GM19438 (cell line): ENCODE measurements at regions not wholly inside any gene's neighbourhood (a gene's known extent, or its start where the extent isn't known, plus 50 kb on each side); places are given as distances from the start of the nearest gene placed in this dataset.

Experiments
- ATAC-seq: cut with Tn5 transposase; IDR thresholded peaks from one replicate; pipeline ENCODE4 v1.9.1; 2021; ENCODE audit warnings: low read depth; ENCODE audit not compliant: unreplicated experiment

- no peak for ATAC-seq
These were observed 76.3 kb downstream of the MRPL14 start for GRCh38 chr6:44050872-44051505.

- ATAC-seq: no peak
These were observed 77.0 kb downstream of the MRPL14 start for GRCh38 chr6:44049989-44050871.

GRCh38 chr6:44049163-44049988 is 77.9 kb downstream of the MRPL14 start:
- ATAC-seq: peak; percentile 69

GRCh38 chr6:44048277-44048676 is 79.0 kb downstream of the MRPL14 start:
- ATAC-seq: no peak

- ATAC-seq: no peak
These were observed 79.5 kb downstream of the MRPL14 start for GRCh38 chr6:44047801-44048200.

GRCh38 chr6:44047179-44047546 is 80.1 kb downstream of the MRPL14 start:
- no peak for ATAC-seq

- no peak for ATAC-seq
These were observed 80.6 kb downstream of the MRPL14 start for GRCh38 chr6:44046516-44047178.

- ATAC-seq: no peak
These were observed 81.6 kb downstream of the MRPL14 start for GRCh38 chr6:44045672-44046015.

- no peak for ATAC-seq
These were observed 82.1 kb downstream of the MRPL14 start for GRCh38 chr6:44044940-44045671.

GRCh38 chr6:44044154-44044539 is 83.1 kb downstream of the MRPL14 start:
- no peak for ATAC-seq

- no peak for ATAC-seq
These were observed 83.6 kb downstream of the MRPL14 start for GRCh38 chr6:44043479-44044153.

- no peak for ATAC-seq
These were observed 84.2 kb downstream of the MRPL14 start for GRCh38 chr6:44042989-44043478.

- ATAC-seq: no peak
These were observed 84.8 kb downstream of the MRPL14 start for GRCh38 chr6:44042261-44042988.

GRCh38 chr6:44041461-44042260 is 85.6 kb downstream of the MRPL14 start:
- no peak for ATAC-seq

GRCh38 chr6:44040786-44041185 is 86.5 kb downstream of the MRPL14 start:
- ATAC-seq: no peak

GRCh38 chr6:44039839-44040350 is 87.4 kb downstream of the MRPL14 start:
- ATAC-seq: no peak

- no peak for ATAC-seq
These were observed 88.0 kb downstream of the MRPL14 start for GRCh38 chr6:44039191-44039719.
